ENCODE measurements at regions not wholly inside any gene's neighbourhood (a gene's known extent, or its start where the extent isn't known, plus 50 kb on each side); places are given as distances from the start of the nearest gene placed in this dataset.

GRCh38 chr18:35836932-35837331 is 135.5 kb upstream of the RMP24 start (continued):
- no peak for TF ChIP-seq ATF3 (IDR thresholded peaks at IDR 0.05; ENCODE audit: insufficient read depth, low read depth, low read length)
